HuH-7.5 (cell line): ENCODE measurements at regions not wholly inside any gene's neighbourhood (a gene's known extent, or its start where the extent isn't known, plus 50 kb on each side); places are given as distances from the start of the nearest gene placed in this dataset.
"Not testable (repeated sequence)": the region's sequence is repeated elsewhere in the genome, so short reads cannot be mapped to it uniquely, and the experiment has no call there.

Experiments
- DNase-seq: peaks from one replicate; pipeline ENCODE4 v3.0.0; 2011; ENCODE audit warnings: low spot score

- not testable (repeated sequence) for DNase-seq
Observed at GRCh38 chr9:64130325-64130724, 1154.7 kb downstream of the FOXD4L5 start.

GRCh38 chr9:64128572-64128971, 1156.4 kb downstream of the FOXD4L5 start:
- DNase-seq, result no peak

GRCh38 chr9:64121602-64122001, 1163.4 kb downstream of the FOXD4L5 start:
- DNase-seq, result not testable (repeated sequence)

GRCh38 chr9:64117329-64117728, 1167.7 kb downstream of the FOXD4L5 start:
- not testable (repeated sequence) for DNase-seq

- DNase-seq, result not testable (repeated sequence)
Observed at GRCh38 chr9:64107867-64108266, 1177.1 kb downstream of the FOXD4L5 start.

- not testable (repeated sequence) for DNase-seq
Observed at GRCh38 chr9:64107211-64107610, 1177.8 kb downstream of the FOXD4L5 start.

GRCh38 chr9:64105193-64105592, 1179.8 kb downstream of the FOXD4L5 start:
- not testable (repeated sequence) for DNase-seq

- DNase-seq, result not testable (repeated sequence)
Observed at GRCh38 chr9:64101504-64101903, 1183.5 kb downstream of the FOXD4L5 start.

GRCh38 chr9:64100571-64101155, 1184.3 kb downstream of the FOXD4L5 start:
- not testable (repeated sequence) for DNase-seq

- DNase-seq, result not testable (repeated sequence)
Observed at GRCh38 chr9:64085998-64086397, 1199.0 kb downstream of the FOXD4L5 start.

- not testable (repeated sequence) for DNase-seq
Observed at GRCh38 chr9:64071358-64072253, 1213.4 kb downstream of the FOXD4L5 start.

GRCh38 chr9:64070611-64071357, 1214.2 kb downstream of the FOXD4L5 start:
- DNase-seq, result not testable (repeated sequence)

- not testable (repeated sequence) for DNase-seq
Observed at GRCh38 chr9:64070083-64070482, 1214.9 kb downstream of the FOXD4L5 start.

- no peak for DNase-seq
Observed at GRCh38 chr9:64066736-64067368, 1218.2 kb downstream of the FOXD4L5 start.

- no peak for DNase-seq
Observed at GRCh38 chr9:64061013-64061627, 1223.9 kb downstream of the FOXD4L5 start.

GRCh38 chr9:64058070-64058469, 1226.9 kb downstream of the FOXD4L5 start:
- DNase-seq, result not testable (repeated sequence)

- DNase-seq, result no peak
Observed at GRCh38 chr9:64057553-64057952, 1227.5 kb downstream of the FOXD4L5 start.

GRCh38 chr9:64028925-64029324, 1256.1 kb downstream of the FOXD4L5 start:
- not testable (repeated sequence) for DNase-seq

GRCh38 chr9:64020696-64021491, 1264.1 kb downstream of the FOXD4L5 start:
- DNase-seq, result not testable (repeated sequence)

GRCh38 chr9:64017666-64018065, 1267.3 kb downstream of the FOXD4L5 start:
- not testable (repeated sequence) for DNase-seq
